NOMO-1 (cell line): ENCODE measurements at regions not wholly inside any gene's neighbourhood (a gene's known extent, or its start where the extent isn't known, plus 50 kb on each side); places are given as distances from the start of the nearest gene placed in this dataset.

Experiments
- DNase-seq, 2 experiments: peaks; one replicate each; lab custom pipeline; 2025; ENCODE audit not compliant: unreplicated experiment in 2 of 2; lab: John Stamatoyannopoulos, UW

DNA sequence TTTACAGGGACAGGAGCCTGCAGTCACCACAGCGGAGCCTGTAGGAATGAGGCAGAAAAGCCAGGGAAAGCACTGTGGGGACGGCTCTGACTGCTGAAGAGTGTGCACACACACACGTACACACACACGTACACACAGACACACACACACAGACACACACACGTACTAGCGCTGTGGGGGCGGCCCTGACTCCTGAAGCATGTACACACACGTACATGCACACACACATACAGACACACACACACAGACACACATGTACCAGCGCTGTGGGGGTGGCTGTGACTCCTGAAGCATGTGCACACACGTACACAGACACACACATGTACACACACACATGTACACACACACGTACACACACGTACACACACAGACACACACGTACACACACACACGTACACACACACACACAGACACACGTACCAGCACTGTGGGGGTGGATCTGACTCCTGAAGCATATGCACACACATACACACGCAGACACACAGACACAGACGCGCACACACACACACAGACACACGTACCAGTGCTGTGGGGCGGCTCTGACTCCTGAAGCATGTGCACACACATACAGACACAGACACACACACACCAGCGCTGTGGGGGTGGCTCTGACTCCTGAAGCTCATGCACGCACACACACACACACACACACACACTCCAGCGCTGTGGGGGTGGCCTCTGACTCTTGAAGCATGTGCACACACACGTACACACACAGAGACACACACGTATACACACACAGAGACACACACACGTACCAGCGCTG lies 127.3 kb downstream of the DLL1 start:
- no peak for DNase-seq

DNA sequence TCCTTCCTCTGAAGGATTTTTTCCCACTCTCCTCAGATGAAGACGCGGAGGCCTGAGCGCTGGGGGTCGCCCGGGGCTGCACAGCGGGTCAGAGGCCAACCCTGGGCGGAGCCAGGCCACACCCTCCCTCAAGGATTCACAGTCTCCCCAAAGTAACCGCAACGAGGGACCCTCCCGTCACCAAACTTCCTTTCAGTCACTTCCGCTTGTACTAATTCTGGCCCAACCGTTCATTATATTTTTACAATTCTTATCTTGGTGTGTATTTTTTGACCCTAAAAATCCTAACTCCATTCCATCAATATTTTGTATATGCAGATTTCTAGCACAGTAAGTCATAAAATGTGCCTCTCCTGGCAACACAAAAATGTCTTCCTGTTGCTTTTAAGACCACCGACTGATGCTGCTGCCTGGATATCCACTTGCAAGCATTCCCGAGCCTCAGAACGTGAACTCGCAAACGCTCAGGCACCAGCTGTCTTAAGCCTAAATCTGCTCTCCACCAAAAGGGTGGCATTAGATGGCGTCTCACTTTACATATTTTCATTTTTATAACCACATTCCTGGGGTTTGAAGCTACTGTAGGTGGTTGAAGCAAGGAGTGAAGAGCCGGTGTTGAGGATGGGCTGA lies 128.0 kb downstream of the DLL1 start:
- DNase-seq = peak; percentile 67 to 70

DNA sequence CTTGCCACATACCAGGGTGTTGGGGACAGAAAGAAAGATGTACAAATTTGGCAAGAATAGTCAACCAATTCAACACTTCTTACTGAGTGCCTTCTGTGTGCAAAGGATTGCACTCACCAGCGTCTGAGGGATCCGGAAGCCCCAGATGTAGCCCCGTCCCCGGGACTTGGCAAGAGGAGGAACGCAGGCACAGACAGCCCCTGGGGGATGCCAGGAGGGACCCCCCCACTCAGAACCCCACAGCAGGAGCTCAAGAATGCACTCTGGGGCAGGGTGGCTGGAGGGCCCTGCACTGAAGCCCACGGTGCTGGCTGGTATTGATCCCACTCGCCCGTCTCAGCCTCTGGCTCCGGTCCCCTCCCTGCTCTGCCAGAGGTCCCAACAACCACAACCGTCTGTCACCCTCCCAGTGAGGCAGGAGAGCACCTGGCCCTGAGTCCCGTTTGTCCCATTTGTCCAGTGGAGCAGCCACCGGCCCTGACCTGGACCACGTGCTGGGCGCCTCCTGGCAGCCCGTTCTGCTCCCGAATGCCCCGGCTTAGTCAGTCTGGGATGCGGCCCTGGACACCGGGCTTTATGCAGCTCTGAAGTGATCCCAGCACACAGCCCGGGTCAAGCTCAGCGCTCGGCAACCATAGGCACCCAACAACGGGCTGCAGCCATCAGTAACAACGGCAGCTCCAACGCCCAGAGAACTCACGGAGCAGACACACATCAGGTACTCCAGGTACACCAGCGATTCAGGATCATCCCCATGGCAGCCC lies 128.7 kb downstream of the DLL1 start:
- peak in 1 of 2 experiments; percentile 12 for DNase-seq

DNA sequence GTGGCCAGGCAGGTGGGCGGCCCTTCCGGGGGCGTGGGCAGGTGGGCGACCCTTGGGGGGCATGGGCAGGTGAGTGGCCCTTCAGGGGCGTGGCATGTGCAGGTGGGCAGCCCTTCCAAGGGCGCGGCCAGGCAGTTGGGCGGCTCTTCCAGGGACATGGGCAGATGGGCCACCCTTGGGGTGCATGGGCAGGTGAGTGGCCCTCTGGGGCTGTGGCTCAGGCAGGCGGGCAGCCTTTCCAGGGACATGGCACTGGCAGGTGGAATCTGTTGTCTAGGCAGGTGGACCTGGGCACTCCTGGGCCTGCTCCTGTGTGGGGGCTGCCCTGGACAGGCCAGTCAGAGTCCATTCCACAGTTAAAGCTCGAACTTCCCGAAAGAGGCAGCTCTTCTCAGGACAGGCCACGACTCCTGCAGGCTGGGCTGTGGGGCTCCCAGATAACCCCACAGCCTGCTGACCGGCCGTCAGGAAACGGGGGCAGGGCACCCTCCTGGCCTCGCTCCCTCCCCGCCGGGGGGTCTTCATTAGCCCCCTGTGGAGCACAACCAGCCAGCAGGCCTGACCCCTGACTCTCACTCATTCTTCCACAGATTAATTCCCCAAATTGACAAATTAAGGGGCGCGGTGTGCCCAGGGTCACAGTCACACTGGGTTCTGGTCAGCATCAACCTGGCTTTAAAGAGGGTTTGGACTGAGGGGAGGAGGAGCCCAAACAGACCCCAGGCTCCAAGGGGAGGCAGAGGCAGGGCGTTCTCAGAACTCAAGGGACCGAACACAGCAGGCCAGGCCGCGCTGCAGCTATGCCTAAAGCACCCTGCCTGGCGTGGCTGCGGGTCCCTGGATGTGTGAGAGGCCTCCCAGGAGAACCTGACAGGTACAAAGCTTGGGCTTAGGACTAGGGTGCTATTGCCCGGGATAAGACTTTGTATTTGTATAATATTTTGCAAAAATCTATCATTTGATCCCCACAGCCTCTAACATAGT lies 130.0 kb downstream of the DLL1 start:
- DNase-seq = no peak

DNA sequence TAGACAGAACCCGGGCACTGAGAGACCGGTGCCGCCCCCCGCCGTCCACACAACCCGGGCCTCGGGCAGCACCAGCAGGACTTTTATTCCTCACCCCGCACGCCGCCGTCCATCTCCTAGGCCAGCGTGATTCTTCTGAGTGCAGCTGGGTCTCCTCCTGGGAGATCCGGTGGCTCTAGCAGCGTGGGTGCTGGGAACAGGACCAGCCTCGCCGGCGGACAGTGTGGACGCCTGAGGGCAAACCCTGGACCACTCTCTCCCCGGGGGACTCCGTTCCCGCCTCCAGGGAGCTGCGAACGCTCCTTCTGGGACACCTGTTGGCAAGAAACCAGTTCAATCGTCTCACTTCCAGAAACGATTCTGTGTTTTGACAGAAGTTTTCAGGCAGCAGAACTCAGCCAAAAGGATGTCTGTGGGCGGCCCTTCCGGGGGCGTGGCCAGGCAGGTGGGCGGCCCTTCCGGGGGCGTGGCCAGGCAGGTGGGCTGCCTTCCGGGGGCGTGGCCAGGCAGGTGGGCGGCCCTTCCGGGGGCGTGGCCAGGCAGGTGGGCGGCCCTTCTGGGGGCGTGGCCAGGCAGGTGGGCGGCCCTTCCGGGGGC lies 130.7 kb downstream of the DLL1 start:
- DNase-seq = no peak

DNA sequence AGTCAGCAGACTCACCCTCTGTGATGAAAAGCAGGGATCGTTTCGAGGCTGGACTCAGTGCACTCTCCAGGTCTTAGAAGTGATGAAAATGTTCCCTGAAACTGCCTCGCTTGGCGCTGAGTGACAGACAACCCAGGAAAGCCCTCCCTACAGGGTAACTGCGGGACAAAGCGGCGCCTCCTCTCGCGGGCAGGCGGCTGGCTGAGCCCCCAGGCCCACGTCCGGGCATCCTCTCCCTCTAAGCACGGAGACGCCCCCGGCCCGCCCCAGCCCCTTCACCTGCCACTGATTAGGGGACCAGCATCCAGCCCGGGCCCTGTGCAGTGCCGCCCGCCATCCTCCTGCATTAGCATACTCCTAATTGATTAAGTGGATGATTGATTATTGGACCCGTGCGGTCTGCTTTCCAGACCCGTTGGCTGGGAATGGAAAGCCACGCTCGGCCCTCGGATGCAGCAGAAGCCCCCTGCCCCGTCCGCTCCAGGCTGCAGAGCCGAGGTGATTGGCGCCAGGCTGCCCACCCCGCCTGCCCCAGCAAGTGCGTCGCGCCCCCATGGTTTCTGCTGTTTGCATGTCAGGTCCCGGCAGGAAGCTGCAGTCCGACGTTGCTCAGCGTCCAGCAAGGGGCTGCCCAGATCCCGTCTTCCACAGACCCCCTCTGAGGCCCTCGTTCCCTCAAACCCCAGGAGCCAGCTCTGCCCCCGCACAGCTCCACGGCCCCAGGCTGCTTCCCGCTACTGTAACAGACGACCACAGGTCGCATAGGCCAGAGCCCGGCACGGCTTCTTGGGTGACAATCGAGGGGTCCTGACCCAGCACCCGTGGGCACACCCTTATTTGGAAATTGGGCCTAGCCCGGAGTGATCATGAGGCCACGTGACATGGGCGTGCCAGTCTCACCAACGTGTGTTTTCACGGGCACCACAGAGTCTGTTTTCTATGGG lies 131.6 kb downstream of the DLL1 start:
- DNase-seq = no peak

GRCh38 chr6:170158296-170159021 lies 132.4 kb downstream of the DLL1 start:
- no peak for DNase-seq

DNA sequence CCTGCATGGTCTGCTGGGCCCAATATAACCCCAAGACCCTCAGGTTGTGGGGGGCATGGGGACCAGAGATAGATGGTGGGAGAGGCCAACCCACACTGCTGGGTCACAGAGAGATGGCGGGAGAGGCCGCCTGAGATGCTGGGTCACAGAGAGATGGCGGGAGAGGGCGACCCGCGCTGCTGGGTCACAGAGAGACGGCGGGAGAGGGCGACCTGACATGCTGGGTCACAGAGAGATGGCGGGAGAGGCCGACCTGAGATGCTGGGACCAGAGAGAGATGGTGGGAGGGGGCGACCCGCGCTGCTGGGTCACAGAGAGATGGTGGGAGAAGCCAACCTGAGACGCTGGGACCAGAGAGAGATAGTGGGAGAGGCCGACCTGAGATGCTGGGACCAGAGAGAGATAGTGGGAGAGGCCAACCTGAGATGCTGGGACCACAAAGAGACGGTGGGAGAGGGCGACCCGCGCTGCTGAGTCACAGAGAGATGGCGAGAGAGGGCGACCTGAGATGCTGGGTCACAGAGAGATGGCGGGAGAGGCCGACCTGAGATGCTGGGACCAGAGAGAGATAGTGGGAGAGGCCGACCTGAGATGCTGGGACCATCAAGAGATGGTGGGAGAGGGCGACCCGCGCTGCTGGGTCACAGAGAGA lies 133.2 kb downstream of the DLL1 start:
- no peak for DNase-seq

DNA sequence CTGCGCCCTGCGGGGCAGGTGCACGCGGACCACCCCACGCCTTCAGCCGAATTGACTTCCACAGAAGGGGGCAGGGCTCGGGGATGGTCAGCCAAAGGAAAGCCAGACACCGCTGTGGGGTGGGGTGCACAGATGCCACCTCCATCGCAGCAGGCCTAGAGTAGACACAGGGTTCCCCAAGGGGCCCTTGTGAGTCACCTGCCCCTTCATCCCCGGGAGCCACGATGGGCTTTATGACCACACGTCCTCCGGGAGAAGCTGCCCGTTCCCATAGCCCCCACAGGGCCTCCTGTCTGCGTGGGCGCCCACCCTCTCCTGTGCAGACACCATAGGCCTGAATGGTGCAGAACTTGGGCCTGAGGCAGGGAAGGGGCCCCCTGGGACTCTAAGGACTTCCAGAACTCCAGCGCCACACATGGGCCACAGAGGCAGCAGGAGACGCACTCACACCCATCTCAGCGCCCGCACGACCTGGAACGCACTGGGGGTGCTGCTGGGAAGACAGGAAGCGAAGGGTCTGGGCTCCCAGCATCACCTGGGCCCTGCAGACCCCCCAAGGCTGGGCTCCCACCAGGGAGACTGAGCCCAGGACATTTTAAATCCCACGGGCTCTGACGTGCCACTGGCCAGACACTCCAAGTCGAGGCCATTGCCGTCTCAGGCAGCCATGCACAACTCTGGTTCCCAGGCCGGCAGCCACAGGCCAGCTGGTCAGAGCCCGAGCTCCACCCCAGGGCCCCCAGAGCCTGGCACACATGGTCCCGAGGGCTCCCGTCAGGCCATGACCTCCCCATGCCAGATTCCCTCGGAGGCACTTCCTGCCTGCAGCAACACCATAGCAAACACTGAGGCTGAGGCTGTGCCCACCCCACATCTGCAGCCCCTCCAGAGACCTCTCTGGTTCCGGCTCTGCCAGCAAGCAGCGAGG lies 134.2 kb downstream of the DLL1 start:
- no peak for DNase-seq

- no peak for DNase-seq
These were observed 135.2 kb downstream of the DLL1 start for GRCh38 chr6:170155464-170156196.

DNA sequence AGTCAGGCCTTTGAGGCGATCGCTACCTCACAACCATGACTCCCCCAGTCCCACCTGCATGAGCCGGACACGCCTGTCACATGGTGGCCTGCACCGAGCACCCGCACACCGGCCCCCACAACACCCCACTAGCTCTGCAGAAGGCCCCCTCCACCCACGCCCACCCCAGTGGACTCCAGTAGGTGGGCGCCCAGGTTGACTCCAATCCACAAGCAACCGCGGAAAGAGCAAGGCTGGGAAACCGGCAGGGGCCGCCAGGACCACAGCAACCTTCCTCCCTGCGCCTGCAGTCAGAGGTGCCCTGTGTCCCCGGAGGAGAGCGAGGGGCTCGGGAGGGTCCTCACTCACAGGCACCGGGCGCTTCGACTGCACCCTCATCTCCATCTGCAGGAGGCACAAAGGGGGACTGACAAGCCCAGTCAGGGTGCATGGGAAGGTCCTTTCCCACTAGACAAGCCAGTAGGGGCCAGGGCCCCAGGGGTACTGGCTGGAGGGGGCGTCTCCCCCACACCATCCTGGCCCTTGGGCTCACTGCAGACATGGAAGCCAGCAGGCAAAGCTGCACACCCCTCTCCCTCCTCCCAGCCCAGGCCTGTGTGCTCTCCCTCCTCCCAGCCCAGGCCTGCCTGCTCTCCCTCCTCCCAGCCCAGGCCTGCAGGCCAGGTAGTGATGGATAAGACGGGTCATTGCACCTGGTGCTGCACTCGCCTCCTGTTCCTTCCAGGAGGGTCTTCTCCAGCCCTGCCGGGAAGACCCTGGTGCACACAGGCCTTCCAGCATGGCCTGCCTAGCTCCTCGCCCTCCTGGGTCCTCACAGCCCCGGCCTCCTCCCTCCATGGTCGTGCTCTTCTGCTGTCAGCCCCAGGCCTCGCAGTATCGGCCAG lies 137.2 kb downstream of the DLL1 start:
- no peak for DNase-seq

DNA sequence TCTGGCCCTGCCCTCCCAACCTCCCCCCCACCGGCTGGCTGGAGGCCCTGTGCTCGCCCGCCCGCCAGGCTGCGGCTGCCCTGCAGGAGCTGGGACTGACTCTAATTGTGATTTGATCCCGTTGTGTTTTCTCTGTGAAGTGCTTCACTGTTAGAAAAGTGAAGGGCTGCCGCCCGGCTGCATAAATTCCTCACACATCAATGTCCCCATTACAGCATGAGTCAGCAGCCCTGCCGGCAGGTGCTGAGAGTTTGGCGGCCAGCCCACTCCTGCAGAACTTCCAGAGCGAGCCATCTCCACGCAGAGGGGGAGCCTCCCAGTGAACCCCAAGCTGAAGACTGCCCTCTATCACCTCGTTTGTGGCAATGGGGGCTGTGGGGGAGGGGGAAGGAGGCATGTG lies 137.9 kb downstream of the DLL1 start:
- no peak for DNase-seq

- DNase-seq = no peak
These were observed 138.6 kb downstream of the DLL1 start for GRCh38 chr6:170152124-170152926.

DNA sequence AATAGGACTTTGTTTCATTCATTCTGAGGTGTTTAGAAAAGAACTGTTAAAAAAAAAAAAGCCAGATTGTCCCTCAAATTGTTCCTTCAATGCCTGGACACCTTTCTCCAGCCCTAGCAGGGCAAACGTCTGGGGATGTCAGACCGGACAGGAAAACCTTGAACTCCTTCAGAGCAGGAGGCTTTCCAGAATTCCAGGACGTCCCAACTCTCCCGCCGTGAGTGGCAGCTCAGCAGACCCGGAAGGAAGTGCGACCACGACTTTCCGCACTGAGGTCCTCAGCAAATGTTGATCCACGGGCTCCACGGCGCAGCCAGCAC lies 139.1 kb downstream of the DLL1 start:
- no peak for DNase-seq

DNA sequence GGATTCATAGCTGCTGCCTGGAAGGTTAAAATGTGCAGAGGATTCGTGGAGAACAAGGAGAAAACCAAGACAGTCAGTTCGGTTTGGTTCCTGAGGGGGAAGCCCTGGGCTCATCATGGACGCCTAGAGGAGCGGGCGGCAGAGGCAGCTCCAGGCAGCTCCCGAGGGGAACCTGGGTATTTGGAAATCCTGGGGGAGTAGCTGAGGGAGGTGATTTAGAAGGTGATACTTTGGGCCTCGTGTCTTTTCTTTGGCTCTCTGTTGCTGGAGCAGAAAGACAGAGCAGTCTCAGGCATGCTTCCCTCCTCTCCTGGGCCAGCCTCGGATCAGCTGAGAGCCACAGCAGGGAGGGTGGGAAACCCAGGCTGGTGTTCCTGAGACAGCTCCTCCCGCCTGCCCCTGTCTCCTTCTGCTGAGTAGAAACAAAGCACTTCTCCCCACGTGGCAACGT lies 139.5 kb downstream of the DLL1 start:
- no peak for DNase-seq
